Stimulated activated CD4-positive, alpha-beta T cell treated with anti-CD3 and anti-CD28 coated beads, Interleukin-15, amount 100 ng/mL, for 48 hours (primary cell): ENCODE measurements at regions not wholly inside any gene's neighbourhood (a gene's known extent, or its start where the extent isn't known, plus 50 kb on each side); places are given as distances from the start of the nearest gene placed in this dataset.
"Not testable (repeated sequence)": the region's sequence is repeated elsewhere in the genome, so short reads cannot be mapped to it uniquely, and the experiment has no call there.

Source experiments
- DNase-seq, 2 donors: peaks; one replicate each; pipeline ENCODE4 v3.0.0-alpha.2; 2020; ENCODE audit warnings: low read depth in 2 of 2

DNA sequence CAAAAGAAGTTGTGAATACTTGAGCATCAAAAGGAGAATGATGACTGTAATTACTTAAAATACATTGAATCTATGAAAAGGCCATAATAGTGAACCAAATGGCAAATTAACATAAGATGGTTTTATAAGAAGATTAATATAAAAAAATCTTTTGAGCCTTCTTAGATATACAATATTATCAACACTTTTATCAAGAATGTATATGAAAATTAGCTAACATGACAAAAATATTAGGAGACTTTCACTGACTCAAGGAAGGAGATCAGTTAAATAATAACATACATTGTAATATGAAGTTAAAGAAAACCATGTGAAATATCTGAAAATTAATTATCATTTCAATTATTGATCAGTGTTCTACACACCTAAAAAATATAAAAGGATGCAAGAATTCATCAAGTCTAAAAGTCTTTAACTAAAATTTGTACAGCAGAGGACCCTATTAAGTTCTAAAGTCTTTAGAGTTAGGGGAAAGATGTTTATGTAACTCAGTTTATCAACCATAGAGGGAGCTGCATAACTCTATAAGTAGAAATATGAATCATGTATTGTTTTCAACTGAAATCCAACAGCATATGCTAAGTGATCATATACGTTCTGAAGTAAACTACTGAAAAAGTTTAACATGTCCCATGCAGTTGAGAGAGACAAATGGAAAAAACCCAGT is 756.1 kb upstream of the MIR17HG start:
- no peak for DNase-seq

DNA sequence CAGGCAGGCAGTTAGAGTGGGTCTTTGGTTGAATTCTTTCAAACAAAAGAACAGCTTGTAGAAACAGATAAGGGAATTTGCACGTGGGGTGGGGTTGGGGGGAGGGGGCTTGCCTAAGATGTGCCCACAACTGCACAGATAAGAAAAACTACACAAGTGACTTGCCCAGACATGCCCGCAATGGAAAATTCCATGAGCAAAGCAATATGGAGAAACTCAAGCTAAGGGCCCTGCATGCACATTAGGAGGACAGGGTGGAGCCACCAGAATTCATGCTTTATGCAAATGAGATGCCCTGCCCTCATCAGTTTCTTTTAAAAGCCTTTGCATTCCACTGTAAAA is 755.6 kb upstream of the MIR17HG start:
- DNase-seq: no peak

DNA sequence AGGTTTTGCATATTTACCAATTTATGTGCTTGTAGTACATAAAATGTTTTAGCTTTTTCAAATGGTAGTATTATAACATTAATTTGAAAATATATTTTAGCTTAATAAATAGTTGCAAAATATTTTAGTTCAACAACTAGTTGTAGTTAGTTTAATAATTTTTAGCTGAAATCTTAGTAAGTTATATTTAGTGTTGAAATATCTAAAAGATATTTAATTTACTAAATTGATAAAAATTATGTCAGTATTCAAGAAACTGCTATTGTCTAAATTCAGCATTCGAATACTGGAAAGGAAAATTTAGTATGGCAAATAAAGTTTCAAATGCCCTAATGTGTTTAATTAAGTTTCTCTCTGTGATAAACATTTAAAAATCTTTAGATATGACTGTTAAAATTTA is 754.5 kb upstream of the MIR17HG start:
- no peak for DNase-seq

DNA sequence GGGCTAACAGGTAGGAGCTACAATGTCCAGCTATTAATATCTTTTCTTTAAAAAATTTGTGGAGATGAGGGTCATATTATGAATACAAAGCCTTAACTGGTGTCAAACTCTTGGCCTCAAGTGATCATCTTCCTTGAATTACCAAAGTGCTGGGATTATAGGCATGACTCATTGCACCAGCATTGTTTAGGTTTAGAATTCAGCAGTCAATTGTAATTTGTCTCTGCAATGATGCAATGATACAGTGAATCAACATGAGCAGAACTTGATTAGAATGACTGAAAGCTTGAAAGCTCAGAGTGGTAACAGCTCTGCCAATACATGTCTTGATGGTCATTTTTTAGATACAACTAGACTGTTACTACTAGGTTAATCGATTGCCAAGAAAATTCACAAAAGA is 752.8 kb upstream of the MIR17HG start:
- no peak for DNase-seq

DNA sequence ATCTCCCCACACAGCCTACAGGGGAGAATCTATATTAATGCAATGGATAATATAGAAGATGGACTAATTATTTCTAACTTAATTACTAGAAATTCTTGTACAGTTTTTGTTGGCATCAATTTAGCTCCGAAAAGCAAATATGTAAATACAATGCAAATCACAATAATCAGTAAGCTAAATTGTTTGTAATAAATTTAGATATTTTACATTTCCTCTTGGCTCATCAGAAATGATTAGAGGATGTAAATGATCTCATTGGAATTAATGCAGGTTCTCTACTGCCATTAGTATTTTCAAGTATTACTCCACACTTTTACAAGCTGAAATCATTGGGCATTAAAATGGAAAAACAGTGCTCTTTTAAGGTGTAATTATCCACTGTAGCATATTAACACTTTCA is 741.8 kb upstream of the MIR17HG start:
- no peak for DNase-seq

DNA sequence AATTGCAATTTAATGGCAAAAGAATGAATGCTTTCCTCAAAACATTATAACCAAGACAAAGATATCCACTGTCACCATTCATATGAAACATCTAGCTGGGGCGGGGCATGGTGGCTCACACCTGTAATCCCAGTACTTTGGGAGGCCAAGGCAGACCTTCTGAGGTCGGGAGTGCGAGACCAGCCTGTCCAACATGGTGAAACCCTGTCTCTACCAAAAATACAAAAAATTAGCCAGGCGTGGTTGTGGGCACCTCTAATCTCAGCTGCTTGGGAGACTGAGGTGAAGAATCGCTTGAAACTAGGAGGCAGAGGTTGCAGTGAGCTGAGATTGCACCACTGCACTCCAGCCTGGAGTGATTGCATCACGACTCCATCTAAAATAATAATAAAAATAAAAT is 740.6 kb upstream of the MIR17HG start:
- DNase-seq: not testable (repeated sequence)

DNA sequence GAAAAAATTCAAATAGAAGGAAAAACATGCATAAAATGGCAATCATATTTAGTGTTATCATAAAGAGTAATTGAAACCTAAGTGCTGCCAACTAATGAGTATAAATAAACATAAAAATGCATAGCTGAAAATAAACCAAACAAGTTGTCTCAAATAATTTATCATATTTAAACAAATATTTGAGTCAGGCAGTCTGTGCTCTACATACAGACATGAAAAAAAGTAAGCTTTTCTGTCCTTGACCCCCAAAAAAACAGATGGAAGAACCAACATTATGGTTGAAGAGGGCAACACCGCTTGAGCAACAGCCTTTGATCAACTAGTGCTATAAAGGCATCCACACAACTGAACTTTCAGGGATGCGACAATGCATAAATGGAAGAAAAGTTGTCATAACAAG is 735.1 kb upstream of the MIR17HG start:
- no peak for DNase-seq

DNA sequence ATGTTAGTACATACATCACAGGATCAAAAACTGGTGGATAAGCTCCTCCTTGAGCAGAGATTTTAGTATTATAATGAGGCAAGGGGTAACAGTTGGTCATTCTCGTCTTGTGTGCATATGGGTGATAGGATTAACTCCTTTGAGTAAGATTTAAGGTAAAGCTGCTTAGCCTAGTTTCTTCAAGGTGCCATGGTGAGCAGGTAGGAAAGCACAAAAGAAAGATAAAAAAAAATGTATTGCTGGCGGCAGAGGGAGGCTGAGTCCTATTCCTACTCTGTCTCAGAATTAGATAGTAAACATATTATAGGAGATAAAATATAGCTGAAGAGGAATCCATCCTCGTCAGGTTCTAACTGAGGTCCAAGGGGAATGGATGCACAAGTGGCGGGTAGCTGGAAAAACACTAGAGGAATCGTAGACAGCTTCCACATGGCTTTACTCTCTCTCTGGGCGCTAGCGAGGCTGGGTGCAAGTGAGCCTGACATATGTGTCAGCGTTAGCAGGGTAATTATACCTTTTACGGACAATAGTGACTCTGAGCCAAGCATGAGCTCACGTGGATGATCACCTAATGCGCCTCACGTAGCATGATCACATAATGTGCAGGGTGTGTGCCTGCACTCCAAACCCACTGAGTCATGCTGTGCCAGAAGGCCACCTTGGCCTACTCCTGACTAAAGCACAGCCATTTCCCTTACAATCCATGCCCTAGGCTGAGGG is 734.3 kb upstream of the MIR17HG start:
- no peak for DNase-seq

DNA sequence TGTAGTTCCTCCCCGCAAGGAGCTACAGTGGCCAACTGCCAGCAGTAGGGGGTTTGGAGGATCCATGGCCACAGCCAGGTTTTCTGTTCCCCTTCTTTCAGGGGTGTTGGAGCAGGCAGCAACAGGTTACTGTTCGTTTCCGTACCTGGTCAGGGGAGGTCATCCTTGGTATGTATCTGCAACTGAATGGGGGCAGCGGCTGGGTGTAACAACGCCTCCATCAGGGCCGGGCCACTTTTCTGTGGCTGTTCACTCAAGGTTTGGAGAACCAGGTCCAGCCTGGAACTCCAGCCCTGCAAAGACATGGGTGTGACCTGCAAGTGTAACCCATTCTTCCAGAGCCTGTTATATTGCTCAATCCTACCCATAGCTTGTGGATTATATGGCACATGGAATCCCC is 732.3 kb upstream of the MIR17HG start:
- no peak for DNase-seq

DNA sequence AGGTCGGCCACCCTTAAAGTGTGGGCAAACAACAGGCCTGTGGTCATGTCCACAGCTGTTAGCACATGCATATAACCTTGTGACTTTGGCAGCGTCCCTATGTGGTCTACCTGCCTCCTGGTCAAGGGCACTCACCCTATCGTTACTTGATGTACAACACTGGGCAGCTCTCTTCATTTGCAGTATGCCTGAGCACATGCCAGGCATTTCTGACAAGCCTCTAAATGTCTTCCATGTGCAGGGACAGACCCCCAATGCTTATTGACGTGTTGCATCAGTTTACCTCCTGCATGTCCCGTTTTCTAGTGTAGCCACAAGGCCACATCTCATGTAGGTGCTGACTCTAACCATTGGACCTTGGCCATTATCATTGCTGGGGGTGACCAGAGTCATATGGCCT is 731.7 kb upstream of the MIR17HG start:
- no peak for DNase-seq

DNA sequence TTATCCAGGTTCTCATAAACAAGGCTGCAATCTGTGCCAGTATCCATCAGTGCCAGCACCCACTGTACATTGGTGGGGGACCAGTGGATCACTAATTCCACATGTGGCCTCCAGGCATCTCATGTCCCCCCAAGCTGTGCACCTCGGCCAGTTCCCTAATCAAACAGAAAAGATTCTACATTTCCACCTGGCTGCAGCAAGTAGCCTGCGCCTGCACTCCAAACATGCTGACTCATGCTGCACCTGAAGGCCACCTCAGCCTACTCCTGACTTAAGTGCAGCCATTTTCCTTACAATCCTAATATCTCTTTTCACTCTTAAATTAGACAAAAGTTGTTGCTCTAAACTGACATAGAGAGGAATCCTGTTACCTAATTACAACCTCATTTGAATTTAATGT is 729.4 kb upstream of the MIR17HG start:
- no peak for DNase-seq

DNA sequence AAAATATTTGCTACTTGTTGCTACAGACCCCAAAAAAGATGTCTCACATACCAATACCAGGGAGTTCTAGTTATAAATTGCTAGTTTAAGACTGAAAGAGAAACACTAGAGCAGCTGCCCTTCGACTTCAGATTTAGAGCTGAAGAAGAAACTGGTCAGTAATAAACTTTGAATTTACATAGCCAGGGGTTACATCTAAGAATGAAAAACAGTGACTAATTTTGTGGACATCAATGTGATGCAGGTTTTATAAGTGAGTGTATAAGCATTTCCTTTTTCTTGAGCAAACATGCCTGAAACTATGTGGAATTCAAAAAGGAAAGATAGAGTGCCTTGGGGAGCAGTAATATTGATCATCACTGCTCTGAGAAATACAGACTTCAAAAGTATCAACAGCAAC is 724.9 kb upstream of the MIR17HG start:
- no peak for DNase-seq

DNA sequence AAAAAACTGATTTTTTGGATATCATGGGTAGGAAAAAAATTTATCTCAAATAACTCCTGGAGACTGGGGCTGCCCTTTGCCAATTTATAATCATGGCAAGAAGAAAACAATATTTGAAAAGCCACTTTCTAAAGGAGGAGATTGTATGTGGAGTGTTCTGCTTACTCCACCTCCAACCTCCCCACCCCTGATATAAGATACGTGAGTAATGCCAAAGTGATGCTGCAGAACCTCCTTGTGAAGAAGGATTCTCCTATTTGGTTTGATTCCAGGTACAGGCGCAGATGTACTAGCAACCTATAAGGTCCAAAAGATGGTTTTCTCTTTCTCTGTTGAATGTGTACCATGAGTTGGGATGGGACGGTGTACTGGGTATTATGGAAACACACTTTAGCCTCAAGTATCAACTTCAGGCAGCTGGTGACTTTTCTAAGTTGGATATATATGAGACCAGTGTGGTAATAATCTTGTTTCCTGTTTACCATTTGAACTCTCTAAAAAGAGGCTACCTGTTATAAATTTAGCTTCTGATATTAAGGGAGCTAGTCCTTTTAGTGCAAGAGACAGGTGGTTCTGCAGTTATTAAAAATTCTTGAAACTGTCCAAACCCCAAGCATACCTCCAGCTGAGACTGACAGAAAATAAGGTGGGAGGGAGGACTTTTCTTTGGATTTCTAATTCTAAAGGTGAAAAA is 724.0 kb upstream of the MIR17HG start:
- no peak for DNase-seq

DNA sequence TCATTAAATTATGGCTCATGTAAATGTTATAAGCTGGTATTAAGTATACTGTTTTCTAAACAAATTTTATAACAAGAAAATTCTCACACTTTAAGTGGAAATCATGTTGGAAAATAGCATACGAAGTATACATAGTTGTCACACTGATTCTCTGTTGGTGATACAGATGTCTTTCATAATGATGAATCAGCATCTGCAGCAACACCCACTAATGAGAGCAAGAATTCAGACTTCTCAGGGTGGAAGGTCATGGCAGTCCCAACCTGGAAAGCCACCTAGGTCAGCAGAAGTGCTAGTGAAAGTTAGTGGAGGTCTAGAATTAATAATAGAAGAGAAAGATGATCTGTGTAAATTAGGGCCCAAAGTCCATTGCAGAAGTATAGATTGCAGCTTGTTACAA is 719.7 kb upstream of the MIR17HG start:
- DNase-seq: no peak

DNA sequence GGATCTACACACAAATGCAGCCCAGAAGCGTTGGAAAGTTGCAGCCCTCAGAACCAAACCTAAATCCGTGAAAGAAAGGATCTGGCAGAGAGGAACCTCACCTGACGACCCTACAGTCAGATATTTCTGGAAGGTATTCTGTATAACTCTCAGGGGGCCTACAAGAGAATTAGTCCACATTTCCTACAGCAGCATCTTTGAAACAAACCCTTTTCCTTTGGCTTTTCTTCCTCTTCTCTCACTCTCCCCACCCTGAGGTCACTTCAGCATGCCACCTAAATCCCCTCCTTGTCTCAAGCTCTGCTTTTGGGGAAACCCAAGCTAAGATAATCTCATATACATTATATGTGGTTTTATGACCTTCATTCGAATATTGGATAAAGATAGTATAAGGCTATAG is 719.0 kb upstream of the MIR17HG start:
- DNase-seq: no peak

DNA sequence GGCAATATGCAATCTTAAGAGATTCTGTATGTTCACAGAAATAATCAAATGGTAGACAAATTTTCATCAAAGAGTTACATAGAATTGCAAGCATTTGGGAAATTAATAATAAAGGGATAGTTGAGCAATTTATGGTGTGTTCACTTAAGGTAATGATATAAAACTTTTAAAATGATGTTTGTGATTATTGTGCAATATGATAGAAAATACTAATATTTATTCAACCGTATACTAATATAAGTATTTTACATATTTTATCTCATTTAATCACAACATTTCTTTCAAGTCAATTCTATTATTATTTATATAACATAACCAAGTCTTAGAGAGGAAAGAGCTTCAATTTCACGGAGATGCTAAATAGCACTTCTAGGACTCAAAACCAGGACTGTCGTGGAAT is 716.8 kb upstream of the MIR17HG start:
- no peak for DNase-seq

DNA sequence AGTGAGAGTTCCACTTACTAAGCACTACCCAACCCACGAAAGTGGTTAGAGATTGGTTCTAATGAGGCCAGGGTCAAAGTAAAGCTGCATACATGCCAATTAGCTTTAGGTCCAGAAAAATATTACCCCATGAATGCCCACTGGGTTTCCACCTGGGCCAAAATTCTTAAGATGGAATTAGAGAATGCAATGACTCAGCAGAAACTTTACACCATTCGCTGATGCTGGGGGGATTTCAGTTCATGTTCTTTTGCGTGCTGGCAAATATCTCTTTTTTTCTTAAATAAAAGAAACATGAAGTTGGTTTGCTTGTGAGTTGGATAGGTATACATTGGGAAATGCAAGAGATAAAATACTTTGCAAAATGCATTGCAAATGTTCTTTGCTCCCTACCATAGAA is 715.3 kb upstream of the MIR17HG start:
- no peak for DNase-seq

DNA sequence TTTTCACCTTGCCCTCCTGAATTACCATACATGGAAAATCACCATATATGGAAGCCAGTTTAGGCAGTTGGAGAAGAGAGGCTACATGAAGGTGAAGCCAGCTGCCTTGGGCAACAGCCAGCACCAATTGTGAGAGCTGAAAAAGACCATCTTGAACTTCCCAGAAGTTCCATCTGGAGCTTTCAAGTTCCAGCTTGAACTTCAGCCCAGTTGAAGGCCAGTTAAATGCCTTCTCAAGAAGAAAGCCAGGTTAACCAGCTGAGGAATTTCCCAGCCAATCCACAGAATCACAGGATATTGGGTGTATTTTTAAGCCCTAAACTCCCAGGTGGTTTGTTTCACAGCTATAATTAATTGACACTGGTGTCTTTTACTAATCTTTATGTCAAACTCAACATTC is 713.6 kb upstream of the MIR17HG start:
- DNase-seq: no peak

DNA sequence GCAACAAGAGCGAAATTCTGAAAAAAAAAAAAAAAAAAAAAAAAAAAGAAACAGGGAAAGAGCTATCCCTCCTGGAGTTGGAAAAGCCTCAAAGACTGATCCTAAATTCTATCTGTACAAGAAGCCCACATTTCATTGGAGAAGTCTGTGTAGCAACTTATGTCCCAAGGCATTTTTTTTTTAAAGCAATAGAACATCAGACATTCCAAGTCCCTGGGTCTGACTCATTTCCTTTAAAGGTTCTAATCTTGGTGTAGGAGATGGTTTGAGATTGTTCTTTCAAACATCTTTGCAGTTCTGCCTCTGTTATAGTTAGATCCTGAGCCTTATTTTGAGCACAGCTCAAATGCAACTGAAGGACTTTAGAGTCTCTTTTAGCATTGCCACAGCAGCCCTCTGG is 706.5 kb upstream of the MIR17HG start:
- DNase-seq: no peak

DNA sequence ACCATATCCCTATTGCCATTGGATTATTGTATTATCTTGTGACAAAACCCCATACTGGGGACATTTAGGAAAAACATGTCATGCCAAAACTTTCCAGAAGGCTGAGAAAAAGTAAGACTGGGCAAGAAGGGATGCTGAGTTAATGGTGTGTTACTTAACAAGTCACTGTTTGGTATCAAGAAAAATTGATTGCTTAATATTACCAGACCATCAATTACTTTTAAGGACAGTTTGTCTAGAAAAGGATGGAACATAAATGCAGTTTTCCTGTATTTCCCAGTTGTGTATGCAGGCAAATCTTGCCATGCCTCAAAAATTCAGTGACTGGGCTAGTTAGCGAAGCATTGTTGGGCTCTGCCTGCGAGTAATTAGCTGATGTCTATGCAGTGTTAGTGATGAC is 705.6 kb upstream of the MIR17HG start:
- DNase-seq: no peak

DNA sequence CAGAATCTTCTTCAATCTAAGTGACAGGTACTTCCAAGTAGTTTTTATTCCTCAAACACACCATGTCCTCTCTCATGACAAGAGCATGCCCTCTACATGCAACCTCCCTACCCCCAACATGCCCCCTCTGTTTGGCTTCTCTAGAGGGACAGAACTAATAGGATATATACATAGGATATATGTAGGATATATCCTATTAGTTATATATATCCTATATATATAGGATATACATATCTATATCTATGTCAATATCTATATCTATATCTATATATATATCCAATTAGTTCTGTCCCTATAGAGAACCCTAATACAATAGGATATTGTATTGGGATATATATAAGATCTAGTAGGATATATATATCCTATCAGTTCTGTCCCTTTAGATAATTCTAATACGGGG is 701.9 kb upstream of the MIR17HG start:
- no peak for DNase-seq

DNA sequence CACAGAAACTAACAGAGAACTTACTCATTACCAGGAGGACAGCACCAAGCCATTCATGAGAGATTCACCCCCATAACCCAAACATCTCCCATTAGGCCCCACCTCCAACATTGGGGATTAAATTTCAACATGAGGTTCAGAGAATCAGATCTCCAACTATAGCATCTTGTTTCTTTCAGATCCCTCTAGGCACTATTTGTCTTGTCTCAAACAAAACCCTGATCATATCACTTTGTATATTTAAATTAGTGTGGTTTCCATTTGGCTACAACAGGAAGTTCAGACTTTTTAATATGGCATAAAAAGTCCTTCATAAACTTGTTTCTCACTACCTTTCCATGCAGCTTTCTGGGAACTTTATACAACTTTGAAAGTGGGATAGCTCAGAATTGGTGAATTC is 699.0 kb upstream of the MIR17HG start:
- no peak for DNase-seq

DNA sequence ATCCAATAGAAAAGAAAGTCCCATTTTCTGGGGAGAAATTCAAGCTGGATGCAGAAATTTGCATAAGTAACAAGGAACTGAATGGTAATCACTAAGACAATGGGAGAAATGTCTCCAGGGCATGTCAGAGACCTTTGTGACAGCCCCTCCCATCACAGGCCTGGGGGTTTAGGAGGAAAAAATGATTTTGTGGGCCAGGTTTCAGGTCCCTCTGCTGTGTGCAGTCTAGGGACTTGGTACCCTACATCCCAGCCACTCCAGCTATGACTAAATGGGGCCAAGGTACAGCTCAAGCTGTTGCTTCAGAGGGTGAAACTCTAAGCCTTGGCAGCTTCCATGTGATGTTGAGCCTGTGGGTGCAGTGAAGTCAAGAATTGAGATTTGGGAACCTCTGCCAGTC is 695.5 kb upstream of the MIR17HG start:
- no peak for DNase-seq
